ENCODE measurements at regions not wholly inside any gene's neighbourhood (a gene's known extent, or its start where the extent isn't known, plus 50 kb on each side); places are given as distances from the start of the nearest gene placed in this dataset.

DNA sequence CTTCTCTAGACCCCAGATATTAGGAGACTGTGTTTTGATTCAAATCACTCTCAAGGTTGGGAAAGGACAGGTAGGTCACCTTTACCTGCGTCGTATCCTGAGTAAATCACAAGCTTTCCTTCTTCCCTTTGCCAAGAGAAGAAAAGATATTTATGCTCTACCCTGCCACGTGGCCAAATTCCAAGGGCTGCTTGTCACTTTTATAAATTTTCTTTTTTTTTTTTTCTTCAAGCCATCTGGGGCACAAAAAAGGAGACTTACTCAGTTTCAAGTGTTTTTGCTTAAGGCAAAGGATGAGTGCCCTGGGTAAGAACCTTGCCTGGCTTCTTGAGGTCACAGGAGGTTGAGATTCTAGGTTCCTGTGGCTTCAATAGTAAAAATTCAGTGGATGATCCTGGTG lies 285.1 kb downstream of the TMEM114 start:
- intact Hi-C loops (cut with micrococcal nuclease): no loop called here
- ATAC-seq (no peak), DNase-seq (no peak)

DNA sequence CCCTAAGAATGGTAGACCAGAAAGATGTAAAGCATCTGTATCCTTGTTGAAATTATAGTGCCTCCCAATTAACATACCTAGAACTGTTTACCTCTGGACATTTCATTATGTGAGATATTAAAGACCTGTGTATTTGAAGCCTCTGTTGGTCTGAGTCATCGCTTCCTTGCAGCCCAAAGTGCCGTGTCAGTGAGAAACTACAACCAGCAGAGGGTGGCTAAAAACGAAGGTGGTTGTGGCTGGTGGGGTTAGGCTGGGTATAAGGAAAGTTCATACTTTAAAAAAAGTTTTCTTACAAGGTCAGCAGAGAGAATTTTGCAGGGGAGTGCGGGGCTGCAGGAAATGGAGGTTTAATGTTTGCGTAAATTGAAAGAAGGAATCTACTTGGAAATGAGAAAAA lies 290.7 kb downstream of the TMEM114 start:
- DNase-seq (no peak), ATAC-seq (no peak)
- intact Hi-C loops (cut with micrococcal nuclease): no loop called here

DNA sequence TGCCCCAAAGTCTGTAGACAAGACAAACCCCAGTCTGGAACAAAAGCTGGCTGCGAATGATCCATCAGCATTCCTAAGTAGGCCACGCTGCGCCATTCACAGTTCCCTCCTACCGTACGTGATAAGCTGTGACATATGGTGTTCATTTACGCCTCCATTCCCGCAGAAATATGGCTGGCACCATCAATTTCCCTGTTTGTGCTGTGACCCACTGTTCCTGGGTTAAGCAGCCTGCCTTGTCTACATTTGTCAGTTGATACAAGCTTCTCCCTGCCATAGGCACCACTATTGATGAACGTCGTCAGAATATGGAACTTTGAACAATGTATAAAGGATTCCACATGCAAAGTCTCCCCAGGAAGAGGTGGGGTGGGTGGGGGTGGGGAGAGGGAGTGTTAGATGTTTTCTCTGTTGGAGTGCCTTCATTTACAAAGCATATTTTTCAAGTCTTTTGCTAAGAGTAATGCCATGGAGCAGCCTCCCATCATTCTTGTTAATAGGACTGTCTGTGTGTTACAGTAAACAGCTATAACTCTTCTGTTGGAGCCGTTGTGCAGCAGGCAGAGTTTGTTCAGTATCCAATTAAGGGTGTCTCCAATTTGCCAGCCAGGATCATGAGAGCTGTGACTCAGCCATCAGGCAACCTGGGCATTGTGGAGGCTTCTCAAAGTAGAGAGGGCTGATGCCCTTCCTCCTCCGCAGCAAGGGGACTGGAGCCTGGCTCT lies 294.6 kb downstream of the TMEM114 start:
- intact Hi-C loops (cut with micrococcal nuclease): no loop called here
- DNase-seq: no peak
- no peak for ATAC-seq

DNA sequence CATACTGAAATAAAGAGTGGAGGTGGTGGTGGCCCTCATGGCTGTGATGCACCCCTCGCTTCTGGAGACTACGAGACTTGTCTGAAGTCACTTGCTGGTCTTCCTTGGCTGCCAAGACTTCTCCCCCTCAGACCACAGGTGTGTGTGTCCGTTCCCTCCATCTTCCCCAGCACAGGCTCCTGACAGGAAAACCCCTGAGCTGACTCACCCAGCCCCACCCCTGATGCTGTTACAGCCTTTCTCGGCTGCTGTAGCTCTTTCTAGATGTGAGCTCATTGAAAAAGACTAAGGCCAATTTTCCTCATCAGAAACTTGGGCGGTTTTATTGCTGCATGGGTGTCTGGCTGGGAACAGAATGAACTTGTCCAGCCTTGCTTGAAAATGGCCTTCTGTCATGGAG lies 296.9 kb downstream of the TMEM114 start:
- intact Hi-C loops (cut with micrococcal nuclease): no loop called here
- ATAC-seq (no peak), DNase-seq (no peak)

DNA sequence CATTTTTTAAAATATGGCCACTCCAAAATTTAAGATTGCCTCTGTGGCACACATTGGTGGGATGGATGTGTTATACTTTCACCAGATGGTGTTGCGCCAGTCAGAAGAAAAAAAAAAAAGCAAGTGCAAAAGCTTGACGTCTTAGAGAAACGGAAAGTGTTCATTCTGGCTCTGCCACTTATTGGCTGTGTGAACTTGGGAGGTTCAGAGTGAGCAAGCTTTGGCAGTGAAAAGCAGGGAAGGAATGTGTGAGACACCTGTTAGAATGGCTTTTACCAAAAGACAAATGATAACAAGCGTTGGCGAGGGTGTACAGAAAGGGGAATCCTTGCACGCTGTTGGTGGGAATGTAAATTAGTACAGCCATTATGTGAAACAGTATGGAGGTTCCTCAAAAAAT lies 298.0 kb downstream of the TMEM114 start:
- no peak for ATAC-seq

DNA sequence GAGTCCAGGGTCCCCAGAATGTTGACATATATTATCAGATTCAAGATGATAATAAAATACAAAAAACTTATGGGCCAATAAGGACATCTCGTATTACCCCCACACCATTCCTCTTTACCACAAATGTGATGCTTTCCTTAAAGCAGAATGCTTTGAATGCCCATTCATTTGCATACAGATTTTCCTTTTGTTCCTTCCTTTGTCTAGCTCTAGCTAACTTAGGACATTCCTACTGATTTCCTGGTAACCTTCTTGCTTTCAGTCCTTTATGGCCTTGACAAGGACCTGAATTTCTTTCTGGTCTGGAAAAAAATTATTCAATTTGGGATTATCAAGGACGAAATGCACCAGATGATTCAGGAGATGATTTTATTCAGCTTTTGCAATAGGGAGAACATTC lies 304.0 kb downstream of the TMEM114 start:
- intact Hi-C loops (cut with micrococcal nuclease): no loop called here
- ATAC-seq: no peak

More for the DNA sequence above, 298.0 kb downstream of the TMEM114 start:
- intact Hi-C loops (cut with micrococcal nuclease): no loop called here
- no peak for DNase-seq

DNA sequence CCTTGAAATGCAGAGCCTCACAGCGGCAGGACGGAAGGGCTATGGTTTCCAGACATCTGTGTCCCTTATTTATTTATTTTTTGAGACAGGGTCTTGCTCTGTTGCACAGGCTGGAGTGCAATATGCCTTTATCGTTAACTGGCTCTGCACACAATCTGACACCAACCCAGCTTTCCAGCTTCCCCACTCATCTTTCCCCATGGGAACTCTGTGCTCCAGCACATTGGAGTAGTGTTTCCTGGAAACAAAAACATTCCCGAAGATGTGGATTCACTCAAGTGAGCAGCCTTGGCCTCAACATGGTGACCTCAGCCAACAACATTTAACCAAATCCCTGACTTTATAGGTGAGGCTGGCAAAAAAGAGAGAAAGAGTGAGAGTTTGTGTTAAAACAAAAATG lies 307.1 kb downstream of the TMEM114 start:
- ATAC-seq (no peak), DNase-seq (no peak)
- intact Hi-C loops (cut with micrococcal nuclease): no loop called here

More for the DNA sequence above, 304.0 kb downstream of the TMEM114 start:
- no peak for DNase-seq

DNA sequence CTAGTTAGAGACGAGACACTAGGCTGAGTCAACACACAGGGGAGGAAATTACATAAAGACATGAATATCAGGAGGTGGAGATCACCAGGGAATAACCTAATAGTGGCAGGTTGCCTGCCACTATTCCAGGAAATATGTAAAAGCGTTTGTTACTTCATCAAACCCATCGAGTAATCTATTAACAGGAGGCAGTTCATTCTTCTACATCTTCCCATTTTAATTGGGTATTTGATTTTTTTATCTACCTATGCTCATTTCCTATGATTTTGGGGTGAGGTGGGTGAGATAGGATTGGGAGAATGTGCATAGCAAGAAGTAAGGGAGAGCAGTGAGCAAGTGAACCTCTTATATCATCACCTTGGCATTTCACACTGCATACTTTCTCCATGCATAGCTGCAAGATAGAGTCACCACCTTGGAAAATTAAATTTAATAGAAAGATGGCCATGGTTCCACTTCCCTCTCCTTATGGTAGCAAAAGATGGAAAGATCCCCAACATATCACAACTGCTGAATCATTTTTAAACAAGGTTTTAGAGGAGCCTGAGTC lies 312.2 kb downstream of the TMEM114 start:
- intact Hi-C loops (cut with micrococcal nuclease): no loop called here
- DNase-seq (no peak), ATAC-seq (no peak)

DNA sequence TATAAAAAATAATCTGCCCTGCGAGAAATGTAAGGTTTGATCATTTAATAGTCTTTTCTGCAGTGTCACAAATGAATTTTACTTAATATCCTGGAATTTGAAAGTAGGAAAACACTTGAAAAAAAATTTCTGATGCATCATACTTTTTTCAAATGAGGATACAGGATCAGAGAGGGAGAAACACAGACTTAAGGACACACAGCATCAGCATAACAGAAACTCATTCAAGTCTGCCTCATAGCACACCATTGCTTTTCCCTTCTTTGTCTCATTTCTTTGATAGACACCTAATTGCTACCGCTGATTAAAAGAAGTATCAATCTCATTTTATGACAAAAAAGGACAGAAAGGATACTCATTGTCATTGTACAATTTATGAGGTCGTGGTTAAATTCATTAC lies 319.0 kb downstream of the TMEM114 start:
- no peak for ATAC-seq
- no peak for DNase-seq
- intact Hi-C loops (cut with micrococcal nuclease): no loop called here

DNA sequence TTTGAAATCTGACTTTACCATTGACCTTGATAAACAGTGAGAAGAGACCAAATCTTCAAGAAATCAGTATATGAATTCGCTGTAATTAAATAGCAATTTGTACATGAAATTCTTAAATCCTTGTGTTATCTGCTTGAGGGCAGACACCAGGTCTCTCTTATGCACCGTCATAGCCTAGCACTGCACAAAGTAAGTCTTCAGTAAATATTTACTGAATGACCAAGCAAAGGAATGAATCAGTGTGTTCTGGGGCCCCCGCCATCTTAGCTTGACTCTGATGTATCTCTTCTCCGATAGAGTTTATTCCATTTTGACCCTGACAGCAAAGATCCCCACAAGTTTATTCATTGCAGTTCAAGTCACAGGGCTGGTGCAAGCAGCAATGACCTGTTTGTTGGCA lies 328.0 kb downstream of the TMEM114 start:
- ATAC-seq (no peak), DNase-seq (no peak)
- intact Hi-C loops (cut with micrococcal nuclease): no loop called here

DNA sequence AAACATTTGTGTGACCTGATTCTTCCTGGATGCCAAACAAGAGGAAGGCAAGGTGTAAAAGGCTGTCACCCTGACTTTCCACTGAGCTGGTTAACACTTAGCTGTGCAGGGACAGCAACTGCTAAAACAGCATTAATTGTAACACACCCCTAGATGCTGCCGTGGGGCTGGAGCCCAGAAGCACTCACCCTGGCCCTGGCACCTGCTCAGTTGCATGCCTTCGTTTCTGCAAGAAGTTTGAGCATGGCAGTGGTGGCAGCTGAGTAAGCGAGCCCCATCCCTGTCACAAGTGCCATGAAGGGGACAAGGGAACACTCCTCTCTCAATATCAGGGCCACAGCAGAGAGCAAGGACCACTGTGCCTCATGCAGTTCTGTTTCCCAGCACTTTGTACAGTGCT lies 330.2 kb downstream of the TMEM114 start:
- no peak for ATAC-seq
- DNase-seq: no peak
- intact Hi-C loops (cut with micrococcal nuclease): no loop called here

DNA sequence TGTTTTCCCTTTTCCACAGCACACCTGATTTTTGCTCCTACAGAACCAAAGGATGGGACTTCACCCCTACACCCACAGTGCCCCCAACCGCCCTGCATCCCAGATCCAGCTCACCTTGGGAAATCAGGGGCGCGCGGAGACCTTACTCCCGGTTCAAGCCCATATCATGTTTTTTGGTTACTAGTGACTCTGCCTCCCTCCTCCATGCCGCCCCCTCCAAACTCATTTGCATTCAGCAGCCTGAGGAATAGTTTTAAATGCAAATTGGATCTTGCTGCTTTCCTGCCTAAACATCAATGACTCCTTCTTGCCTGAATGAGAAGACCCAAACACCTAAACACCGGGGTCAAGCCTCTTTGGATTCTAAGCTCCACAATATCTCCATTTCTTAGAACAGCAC lies 331.8 kb downstream of the TMEM114 start:
- intact Hi-C loops (cut with micrococcal nuclease): no loop called here
- DNase-seq: no peak
- no peak for ATAC-seq

DNA sequence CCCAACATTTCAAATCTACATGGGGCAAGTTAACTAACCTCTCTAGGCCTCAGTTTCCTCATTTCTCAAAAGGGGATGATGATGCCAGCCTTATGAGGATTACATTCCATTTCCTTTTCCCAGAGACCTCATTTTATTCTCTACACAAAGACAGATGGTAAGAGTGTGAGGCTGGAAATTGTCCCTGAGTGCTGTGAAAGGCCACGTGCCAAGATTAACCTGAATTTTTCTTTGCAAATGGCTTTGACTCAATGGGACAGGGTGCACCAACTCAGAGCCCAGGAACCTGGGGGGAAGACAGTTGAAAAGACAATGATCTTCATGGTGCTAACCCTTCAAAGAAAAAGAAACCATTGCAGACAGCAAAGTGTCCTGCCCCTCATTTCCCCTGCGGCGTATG lies 332.8 kb downstream of the TMEM114 start:
- no peak for ATAC-seq
- DNase-seq: no peak
- intact Hi-C loops (cut with micrococcal nuclease): no loop called here

DNA sequence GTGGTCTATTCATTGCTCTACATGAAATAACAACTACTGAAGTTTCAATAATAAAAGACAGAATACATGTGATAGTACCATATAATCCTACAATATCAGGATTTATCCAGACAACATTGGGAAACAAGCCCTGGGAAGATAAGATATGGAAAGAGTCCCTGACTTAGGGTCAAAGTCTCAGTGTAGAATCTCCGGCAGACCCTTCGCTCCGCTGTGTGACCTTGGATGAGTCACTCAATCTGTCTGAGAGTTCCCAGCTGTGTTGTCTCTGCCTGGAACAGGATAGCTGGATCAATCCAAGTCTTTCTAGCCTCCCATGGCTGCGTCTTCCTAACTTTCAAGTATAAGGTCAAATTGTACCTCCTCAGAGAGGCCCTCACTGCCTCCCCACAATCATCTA lies 335.9 kb downstream of the TMEM114 start:
- no peak for ATAC-seq
- DNase-seq: no peak

DNA sequence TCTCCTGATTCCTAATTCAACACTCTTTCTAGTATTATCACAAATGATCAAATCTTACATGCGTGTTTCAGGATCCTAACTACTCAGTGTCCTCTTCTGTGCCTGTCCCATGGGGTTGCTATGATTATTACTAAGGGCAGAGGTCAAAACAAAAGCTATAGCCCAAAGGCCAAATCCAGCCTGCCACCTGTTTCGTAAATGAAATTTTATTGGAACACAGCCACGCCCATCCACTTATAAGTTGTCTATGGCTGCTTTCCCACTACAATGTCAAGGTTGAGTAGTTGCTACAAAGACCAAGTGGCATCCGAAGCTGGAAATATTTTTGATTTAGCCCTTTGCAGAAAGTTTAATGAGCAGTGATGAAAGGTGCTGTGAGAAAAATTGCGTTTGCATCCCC lies 336.6 kb downstream of the TMEM114 start:
- intact Hi-C loops (cut with micrococcal nuclease): no loop called here
- DNase-seq (no peak), ATAC-seq (no peak)

More for the DNA sequence above, 335.9 kb downstream of the TMEM114 start:
- intact Hi-C loops (cut with micrococcal nuclease): no loop called here

DNA sequence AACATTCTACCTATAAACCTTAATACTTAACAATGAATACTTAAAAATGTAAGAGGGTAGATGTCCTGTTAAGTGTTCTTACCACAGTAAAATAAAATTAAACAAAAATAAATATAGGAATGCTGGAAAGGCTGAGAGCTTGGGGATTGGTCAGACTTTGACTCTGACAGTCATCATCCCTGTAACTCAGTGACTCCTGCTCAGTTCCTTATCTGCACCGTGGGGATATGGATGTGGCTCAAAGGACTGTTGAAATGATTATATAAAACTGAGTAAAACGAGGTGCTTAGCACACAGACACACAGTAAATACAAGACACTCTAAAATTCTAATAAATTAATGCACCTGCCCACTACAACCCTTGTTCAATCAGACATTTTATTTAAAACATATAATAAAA lies 338.6 kb downstream of the TMEM114 start:
- DNase-seq (no peak), ATAC-seq (no peak)
- intact Hi-C loops (cut with micrococcal nuclease): no loop called here

DNA sequence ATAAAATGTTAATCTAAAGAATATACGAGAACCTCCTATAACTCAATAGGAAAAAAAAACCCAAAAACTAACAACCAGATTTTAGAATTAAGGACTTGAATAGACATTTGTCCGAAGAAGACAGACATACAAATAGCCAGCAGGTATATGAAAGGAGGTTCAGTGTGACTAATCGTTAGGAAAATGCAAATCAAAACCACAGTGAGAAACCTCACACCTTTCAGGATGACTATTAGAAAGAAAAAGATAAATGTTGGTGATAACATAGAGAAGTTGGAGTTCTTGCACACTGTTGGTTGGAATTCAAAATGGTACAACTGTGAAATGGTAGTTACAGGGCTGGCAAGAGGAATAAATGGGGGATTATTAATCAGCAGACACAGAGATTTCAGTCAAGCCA lies 339.0 kb downstream of the TMEM114 start:
- ATAC-seq (no peak), DNase-seq (no peak)
- intact Hi-C loops (cut with micrococcal nuclease): no loop called here

DNA sequence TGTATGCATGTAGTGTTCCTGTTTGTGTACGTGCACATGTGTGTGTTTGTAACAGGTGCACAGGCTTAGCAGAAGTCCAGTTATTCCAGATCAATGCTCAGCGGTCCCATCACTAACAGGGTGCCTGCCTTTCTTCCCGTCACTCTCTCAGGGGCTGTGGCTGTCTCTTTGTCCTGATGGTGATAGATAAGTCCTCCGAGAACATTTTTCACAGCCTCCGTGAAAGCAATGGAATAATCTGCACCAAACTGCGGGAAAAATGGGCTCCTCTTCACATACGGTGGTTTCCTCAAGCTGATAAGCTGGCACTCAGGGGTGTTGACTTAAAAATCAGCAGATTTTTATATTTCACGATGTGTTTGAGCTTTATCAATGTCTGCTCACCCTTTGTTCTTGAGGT lies 342.3 kb downstream of the TMEM114 start:
- intact Hi-C loops (cut with micrococcal nuclease): no loop called here
- no peak for ATAC-seq
- DNase-seq: no peak

DNA sequence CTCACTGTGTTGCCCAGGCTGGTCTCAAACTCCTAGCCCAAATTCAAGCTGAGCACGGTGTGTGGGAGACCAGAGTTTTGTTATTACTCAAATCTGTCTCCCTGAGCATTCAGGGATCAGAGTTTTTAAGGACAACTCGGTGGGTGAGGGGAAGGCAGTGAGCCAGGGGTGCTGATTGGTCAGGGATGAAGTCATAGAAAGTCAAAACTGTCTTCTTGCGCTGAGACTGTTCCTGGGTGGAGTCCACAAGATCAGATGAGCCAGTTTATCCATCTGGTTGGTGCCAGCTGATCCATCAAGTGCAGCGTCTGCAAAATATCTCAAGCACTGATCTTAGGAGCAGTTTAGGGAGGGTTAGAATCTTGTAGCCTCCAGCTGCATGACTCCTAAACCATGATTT lies 346.3 kb downstream of the TMEM114 start:
- intact Hi-C loops (cut with micrococcal nuclease): no loop called here
- no peak for ATAC-seq
- no peak for DNase-seq

DNA sequence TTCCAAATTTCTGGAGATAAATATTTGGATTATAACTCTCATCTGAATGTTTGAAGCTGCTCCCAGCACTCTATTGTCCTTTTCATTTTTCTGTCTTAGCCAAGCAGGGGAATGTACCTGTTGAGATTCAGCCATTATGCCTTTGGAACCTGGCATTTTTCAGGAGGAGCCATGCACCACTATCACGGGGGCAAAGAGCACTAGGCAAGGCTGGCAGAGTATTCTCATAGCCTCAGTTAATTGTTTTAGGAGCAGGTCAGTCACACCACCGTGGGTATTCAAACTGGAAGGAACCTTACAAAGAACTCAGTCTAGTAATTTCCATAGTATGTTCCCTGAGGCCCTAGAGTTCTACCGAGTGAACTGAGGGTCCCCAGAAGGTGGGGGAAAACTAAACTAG lies 348.9 kb downstream of the TMEM114 start:
- intact Hi-C loops (cut with micrococcal nuclease): no loop called here
- DNase-seq (no peak), ATAC-seq (no peak)

DNA sequence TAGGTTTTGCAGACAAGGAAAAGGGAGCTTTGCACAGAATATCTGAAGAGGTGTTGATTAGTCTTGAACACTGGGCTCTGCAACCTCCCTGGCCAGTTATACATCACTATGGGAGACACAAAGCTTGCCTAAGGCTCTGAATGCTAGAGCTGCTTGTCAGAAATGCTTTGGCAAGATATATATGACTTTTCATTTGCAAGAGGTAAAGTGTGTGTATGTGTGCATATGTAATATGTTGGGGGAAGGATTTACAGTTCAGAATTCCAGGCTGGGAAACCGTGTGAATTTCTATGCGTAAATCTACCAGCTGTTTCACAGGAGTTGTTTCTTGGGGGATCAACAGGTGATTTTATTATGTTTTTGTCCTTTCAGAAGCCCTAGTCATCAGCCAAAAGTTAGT lies 350.9 kb downstream of the TMEM114 start:
- intact Hi-C loops (cut with micrococcal nuclease): no loop called here
- ATAC-seq (no peak), DNase-seq (no peak)

DNA sequence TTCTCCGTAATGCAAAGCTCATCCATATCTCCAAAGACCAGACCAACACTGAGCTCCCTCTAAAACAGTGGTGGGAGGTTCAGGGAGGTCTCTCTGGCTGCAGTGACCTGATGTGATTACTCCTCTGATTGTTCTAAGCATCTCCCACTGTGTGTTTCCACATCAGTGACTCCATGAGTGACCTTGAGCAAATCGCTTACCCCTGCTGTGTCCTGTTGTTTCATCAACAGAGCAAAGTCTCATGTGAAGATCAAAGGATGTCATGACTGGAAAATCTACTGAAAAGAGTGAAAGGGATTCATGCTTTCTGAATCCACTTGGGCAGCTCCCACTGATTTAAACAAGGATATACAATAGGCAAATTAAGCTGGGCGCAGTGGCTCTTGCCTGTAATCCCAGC lies 352.9 kb downstream of the TMEM114 start:
- intact Hi-C loops (cut with micrococcal nuclease): no loop called here
- ATAC-seq (no peak), DNase-seq (no peak)

All from left ventricle myocardium superior (tissue), 1 donor.